ENCODE measurements at regions not wholly inside any gene's neighbourhood (a gene's known extent, or its start where the extent isn't known, plus 50 kb on each side); places are given as distances from the start of the nearest gene placed in this dataset.
A peak's percentile ranks its signal among the peaks of the same experiment; 100 is the strongest.
"Not testable (repeated sequence)": the region's sequence is repeated elsewhere in the genome, so short reads cannot be mapped to it uniquely, and the experiment has no call there.

DNA sequence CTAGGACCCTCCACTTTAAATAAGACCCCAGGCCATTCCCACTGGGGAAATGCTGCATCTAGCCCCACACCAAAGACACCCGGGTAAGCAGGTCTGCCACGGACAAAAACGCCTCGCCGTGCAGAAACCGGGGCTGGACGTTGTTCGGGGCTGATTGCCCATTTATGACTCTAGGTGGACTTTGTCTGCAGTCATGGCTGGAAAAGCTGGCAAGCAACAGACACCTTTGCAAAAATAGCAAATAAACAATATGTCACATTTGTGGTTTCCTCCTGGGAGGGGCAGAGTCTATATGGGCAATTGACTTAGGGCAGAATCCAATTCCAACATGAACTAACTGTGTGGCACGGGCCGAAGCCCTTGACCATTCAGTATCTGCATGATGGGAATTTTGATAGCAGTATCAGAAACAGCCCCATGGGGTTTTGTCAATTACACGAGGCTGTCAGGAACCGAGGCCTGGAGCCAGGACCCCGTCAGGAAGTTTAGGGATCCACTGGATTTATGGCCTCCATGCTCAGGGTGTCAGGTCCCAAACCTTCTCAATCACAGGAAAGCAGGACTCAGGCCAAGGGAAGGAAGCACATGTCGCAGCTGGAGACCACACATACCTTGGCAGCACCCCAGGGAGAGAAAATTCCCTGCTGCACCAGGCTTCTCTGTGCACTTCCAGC is 172.8 kb downstream of the OR4M2 start:
- Mint-ChIP-seq H3K27ac (peak overlapping the region; percentile 80 to 85), H3K4me3 (peak overlapping the region; percentile 28), H3K4me1 (peaks cover 36 to 81% of the 10 kb centered on the region in 2 donors)
- H3K4me1 ChIP-seq (ENCODE audit: control insufficient read depth, insufficient read depth, low read length): peaks cover 47% of the 10 kb centered on the region
- H3K4me3 ChIP-seq (ENCODE audit: low read length); DNase-seq; ATAC-seq; H3K9me3 ChIP-seq (ENCODE audit: control insufficient read depth, insufficient read depth, low read length); H3K9me3 Mint-ChIP-seq; H3K27ac ChIP-seq (ENCODE audit: low read length); H3K36me3 Mint-ChIP-seq; H3K27me3 Mint-ChIP-seq (ENCODE audit: low read depth in 2 of 2); H3K36me3 ChIP-seq (ENCODE audit: control insufficient read depth, insufficient read depth, low read length); H3K27me3 ChIP-seq (ENCODE audit: control insufficient read depth, insufficient read depth, low read length): not testable (repeated sequence)
- intact Hi-C loops (cut with micrococcal nuclease): loop anchor here (2.0 kb wide), 1 partner anchor 20 kb away; no protein-coding TSS in a partner anchor
- WGBS (ENCODE audit: insufficient coverage): 68% methylated on average over 14 of the region's 14 CpGs

DNA sequence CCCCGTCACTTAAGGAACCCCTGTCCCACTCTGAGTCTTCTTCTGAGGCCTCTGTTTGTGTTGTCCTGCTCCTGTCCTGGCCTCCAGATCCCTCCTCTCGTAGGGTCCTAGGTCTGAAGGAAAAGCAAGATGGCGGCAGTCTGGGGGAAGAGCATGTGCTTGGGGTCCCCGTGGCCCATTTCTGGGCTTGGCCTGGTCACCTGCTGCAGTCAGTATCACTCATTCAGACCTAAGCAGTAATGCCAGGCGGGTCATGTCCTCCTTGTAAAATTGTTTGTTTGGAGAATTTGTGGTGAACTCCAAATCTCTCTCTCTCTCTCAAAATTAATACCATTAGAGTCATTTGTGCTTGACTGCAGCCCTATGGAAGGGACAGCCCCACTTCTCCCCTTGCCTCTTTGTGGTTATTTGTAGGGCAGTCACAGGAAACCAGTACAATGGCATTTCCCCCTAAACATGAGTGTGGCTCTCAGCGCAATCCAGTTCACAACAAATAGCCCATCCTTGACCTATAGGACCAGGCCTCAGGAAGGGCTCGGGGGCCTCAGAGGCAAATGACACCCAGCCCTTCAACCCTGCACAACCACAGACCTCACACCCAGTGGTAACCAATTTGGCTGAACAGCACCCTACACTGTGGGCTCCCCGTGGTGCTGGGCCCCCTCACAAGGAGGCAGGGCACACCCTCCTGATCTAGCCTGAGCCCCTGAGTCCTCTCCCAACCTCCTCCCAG is 173.5 kb downstream of the OR4M2 start:
- Mint-ChIP-seq H3K4me1 (peaks cover 31 to 79% of the 10 kb centered on the region in 2 donors), H3K4me3 (peak overlapping the region; percentile 68), H3K9me3 (no peaks in the 10 kb centered on the region), H3K36me3 (no peaks in the 10 kb centered on the region), H3K27me3 (ENCODE audit: low read depth in 2 of 2) (no peaks in the 10 kb centered on the region), H3K27ac (peak overlapping the region; percentile 80 to 85)
- intact Hi-C loops (cut with micrococcal nuclease): loop anchor here (1.0 to 2.0 kb wide), 3 partner anchors 9 to 21 kb away; no protein-coding TSS in a partner anchor
- Histone ChIP-seq H3K4me3 (ENCODE audit: low read length) (no peak overlapping the region), H3K27me3 (ENCODE audit: control insufficient read depth, insufficient read depth, low read length) (peaks cover 4% of the 10 kb centered on the region), H3K9me3 (ENCODE audit: control insufficient read depth, insufficient read depth, low read length) (no peaks in the 10 kb centered on the region), H3K27ac (ENCODE audit: low read length) (peak overlapping the region; percentile 39), H3K36me3 (ENCODE audit: control insufficient read depth, insufficient read depth, low read length) (no peaks in the 10 kb centered on the region), H3K4me1 (ENCODE audit: control insufficient read depth, insufficient read depth, low read length) (peaks cover 47% of the 10 kb centered on the region)
- ATAC-seq: peak; percentile 70 to 83 (median 78)
- DNase-seq: peak; percentile 55 to 72
- no peak for TF ChIP-seq CTCF (IDR thresholded peaks at IDR 0.05)
- WGBS (ENCODE audit: insufficient coverage): 38% methylated on average over 7 of the region's 8 CpGs

DNA sequence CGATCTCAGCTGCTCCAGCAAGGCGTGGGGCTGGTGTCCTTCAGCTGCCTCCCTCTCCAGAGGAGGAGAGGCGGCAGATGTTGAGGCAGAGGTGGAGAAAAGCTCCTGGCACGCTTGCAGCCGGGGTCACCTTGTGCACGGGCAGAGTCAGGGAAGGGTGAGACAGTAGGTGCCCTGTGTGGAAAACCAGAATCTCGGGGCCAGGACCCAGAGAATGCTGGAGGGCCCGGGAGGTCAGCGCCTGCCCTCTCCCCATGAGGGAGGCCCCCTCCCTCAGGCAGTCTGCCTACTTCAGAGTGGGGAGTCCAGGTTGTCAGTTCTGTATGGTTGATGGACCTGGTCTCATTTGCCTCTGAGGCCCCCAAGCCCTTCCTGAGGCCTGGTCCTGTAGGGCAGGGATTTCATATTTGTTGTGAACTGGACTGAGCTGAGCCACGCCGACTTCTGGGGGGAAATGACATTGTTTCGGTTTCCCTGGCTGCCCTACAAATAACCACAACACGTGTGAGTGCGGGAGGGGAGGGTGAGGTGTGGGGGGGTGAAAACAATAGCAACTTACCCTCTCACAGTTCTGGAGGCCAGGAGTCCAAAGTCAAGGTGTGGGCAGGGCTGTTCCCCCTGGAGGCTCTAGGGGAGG is 174.2 kb downstream of the OR4M2 start:
- Histone ChIP-seq H3K27ac (ENCODE audit: low read length) (peak overlapping the region; percentile 39), H3K4me1 (ENCODE audit: control insufficient read depth, insufficient read depth, low read length) (peaks cover 54% of the 10 kb centered on the region)
- peak in 1 of 2 donors; percentile 47 for DNase-seq
- peak; percentile 9 to 27 (median 21) for ATAC-seq
- not testable (repeated sequence) for H3K27me3 Mint-ChIP-seq (ENCODE audit: low read depth in 2 of 2); H3K9me3 ChIP-seq (ENCODE audit: control insufficient read depth, insufficient read depth, low read length); H3K27me3 ChIP-seq (ENCODE audit: control insufficient read depth, insufficient read depth, low read length); H3K36me3 Mint-ChIP-seq; H3K36me3 ChIP-seq (ENCODE audit: control insufficient read depth, insufficient read depth, low read length); H3K9me3 Mint-ChIP-seq; H3K4me3 ChIP-seq (ENCODE audit: low read length)
- WGBS (ENCODE audit: insufficient coverage): 47% methylated on average over 8 of the region's 14 CpGs
- Mint-ChIP-seq H3K4me3 (peak overlapping the region; percentile 68), H3K4me1 (peaks cover 33 to 86% of the 10 kb centered on the region in 2 donors), H3K27ac (peak overlapping the region; percentile 80 to 85)
- intact Hi-C loops (cut with micrococcal nuclease): loop anchor here (1.0 to 2.0 kb wide), 2 partner anchors 9 to 14 kb away; no protein-coding TSS in a partner anchor

DNA sequence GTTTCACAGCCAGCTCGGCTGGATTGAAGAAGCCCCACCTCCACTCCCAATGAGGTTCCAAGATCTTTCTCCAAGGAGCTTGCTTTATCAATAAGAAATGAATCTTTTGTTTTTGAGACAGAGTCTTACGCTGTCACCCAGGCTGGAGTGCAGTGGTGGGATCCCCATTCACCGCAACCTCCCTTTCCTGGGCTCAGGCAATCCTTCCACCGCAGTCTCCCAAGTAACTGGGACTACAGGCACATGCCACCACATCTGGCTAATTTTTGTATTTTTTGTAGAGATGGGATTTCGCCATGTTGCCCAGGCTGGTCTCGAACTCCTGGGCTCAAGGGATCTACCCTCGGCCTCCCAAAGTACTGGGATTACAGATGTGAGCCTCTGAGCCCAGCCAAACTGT is 175.3 kb downstream of the OR4M2 start:
- H3K4me1 ChIP-seq (ENCODE audit: control insufficient read depth, insufficient read depth, low read length): peaks cover 63% of the 10 kb centered on the region
- H3K4me3 Mint-ChIP-seq; ATAC-seq; H3K27me3 ChIP-seq (ENCODE audit: control insufficient read depth, insufficient read depth, low read length); H3K27ac ChIP-seq (ENCODE audit: low read length); H3K9me3 Mint-ChIP-seq; H3K36me3 Mint-ChIP-seq; DNase-seq; H3K4me3 ChIP-seq (ENCODE audit: low read length); H3K9me3 ChIP-seq (ENCODE audit: control insufficient read depth, insufficient read depth, low read length); H3K36me3 ChIP-seq (ENCODE audit: control insufficient read depth, insufficient read depth, low read length); H3K27me3 Mint-ChIP-seq (ENCODE audit: low read depth in 2 of 2): not testable (repeated sequence)
- 90% methylated on average over 6 of the region's 7 CpGs for WGBS (ENCODE audit: insufficient coverage)
- intact Hi-C loops (cut with micrococcal nuclease): loop anchor here (2.0 kb wide), 1 partner anchor 13 kb away; no protein-coding TSS in a partner anchor
- peak overlapping the region in 1 of 2 donors; percentile 80 for H3K27ac Mint-ChIP-seq
- peaks cover 44 to 88% of the 10 kb centered on the region in 2 donors for H3K4me1 Mint-ChIP-seq

GRCh38 chr15:22256389-22257046 is 176.2 kb downstream of the OR4M2 start:
- H3K36me3 Mint-ChIP-seq; H3K27me3 Mint-ChIP-seq (ENCODE audit: low read depth in 2 of 2); H3K36me3 ChIP-seq (ENCODE audit: control insufficient read depth, insufficient read depth, low read length); H3K9me3 Mint-ChIP-seq; intact Hi-C loops (cut with micrococcal nuclease); H3K9me3 ChIP-seq (ENCODE audit: control insufficient read depth, insufficient read depth, low read length); H3K27ac ChIP-seq (ENCODE audit: low read length); H3K27me3 ChIP-seq (ENCODE audit: control insufficient read depth, insufficient read depth, low read length); DNase-seq; H3K4me3 Mint-ChIP-seq; H3K27ac Mint-ChIP-seq; ATAC-seq; H3K4me3 ChIP-seq (ENCODE audit: low read length): not testable (repeated sequence)
- WGBS (ENCODE audit: insufficient coverage): 82% methylated on average over 20 of the region's 20 CpGs
- H3K4me1 ChIP-seq (ENCODE audit: control insufficient read depth, insufficient read depth, low read length): peaks cover 67% of the 10 kb centered on the region
- peaks cover 53 to 88% of the 10 kb centered on the region in 2 donors for H3K4me1 Mint-ChIP-seq

Data from natural killer cell (primary cell).